IPS-18a (cell line): ENCODE measurements at regions not wholly inside any gene's neighbourhood (a gene's known extent, or its start where the extent isn't known, plus 50 kb on each side); places are given as distances from the start of the nearest gene placed in this dataset.
"Not testable (repeated sequence)": the region's sequence is repeated elsewhere in the genome, so short reads cannot be mapped to it uniquely, and the experiment has no call there.

Experiments used
- H3K27ac ChIP-seq: one replicate; pipeline ENCODE4 v1.5.1; 2013; ENCODE audit warnings: low read length
- H3K27me3 ChIP-seq: one replicate; pipeline ENCODE4 v1.6.1; 2013; ENCODE audit warnings: mild to moderate bottlenecking, low read length; ENCODE audit not compliant: control insufficient read depth, insufficient read depth
- H3K36me3 ChIP-seq: one replicate; pipeline ENCODE4 v1.6.1; 2013; ENCODE audit warnings: low read depth, low read length; ENCODE audit not compliant: control insufficient read depth
- H3K4me1 ChIP-seq: one replicate; pipeline ENCODE4 v1.6.1; 2013; ENCODE audit warnings: low read depth, low read length; ENCODE audit not compliant: control insufficient read depth
- H3K4me3 ChIP-seq: one replicate; pipeline ENCODE4 v1.5.1; 2013; ENCODE audit warnings: low read length
- H3K9ac ChIP-seq: one replicate; pipeline ENCODE4 v1.6.1; 2013; ENCODE audit warnings: mild to moderate bottlenecking, low read length, moderate library complexity
- H3K9me3 ChIP-seq: one replicate; pipeline ENCODE4 v1.6.1; 2013; ENCODE audit warnings: low read depth, low read length; ENCODE audit not compliant: control insufficient read depth

- not testable (repeated sequence) for H3K9ac ChIP-seq, H3K36me3 ChIP-seq, H3K27ac ChIP-seq, H3K4me1 ChIP-seq, H3K4me3 ChIP-seq, H3K9me3 ChIP-seq, H3K27me3 ChIP-seq
Observed at GRCh38 chr2:179321034-179321433, 56.4 kb upstream of the SESTD1 start.

- H3K4me1 ChIP-seq, H3K27me3 ChIP-seq, H3K36me3 ChIP-seq, H3K9me3 ChIP-seq, H3K9ac ChIP-seq, H3K27ac ChIP-seq, H3K4me3 ChIP-seq: not testable (repeated sequence)
Observed at GRCh38 chr2:179314729-179315128, 50.1 kb upstream of the SESTD1 start.
